SJCRH30 (cell line): ENCODE measurements at regions not wholly inside any gene's neighbourhood (a gene's known extent, or its start where the extent isn't known, plus 50 kb on each side); places are given as distances from the start of the nearest gene placed in this dataset.
"Not testable (repeated sequence)": the region's sequence is repeated elsewhere in the genome, so short reads cannot be mapped to it uniquely, and the experiment has no call there.

ENCODE experiments used
- DNase-seq, 2 experiments: peaks; one replicate each; pipeline ENCODE4 v3.0.0-alpha.2; 2015 to 2020
- H3K27ac ChIP-seq: fragments of 250-450 bp; sonication (Bioruptor Pico); 2 replicates; pipeline ENCODE4 v1.5.1; 2020; ENCODE audit warnings: mild to moderate bottlenecking, moderate library complexity
- H3K27me3 ChIP-seq: fragments of 250-450 bp; sonication (Bioruptor Pico); 2 replicates; pipeline ENCODE4 v1.5.1; 2020; ENCODE audit warnings: mild to moderate bottlenecking, moderate library complexity
- H3K36me3 ChIP-seq: fragments of 250-450 bp; sonication (Bioruptor Pico); 2 replicates; pipeline ENCODE4 v1.5.1; 2020; ENCODE audit warnings: mild to moderate bottlenecking, moderate library complexity
- H3K4me1 ChIP-seq: fragments of 250-450 bp; sonication (Bioruptor Pico); 2 replicates; pipeline ENCODE4 v1.5.1; 2020; ENCODE audit warnings: mild to moderate bottlenecking, moderate library complexity
- H3K4me3 ChIP-seq: fragments of 250-450 bp; sonication (Bioruptor Pico); 2 replicates; pipeline ENCODE4 v1.5.1; 2020; ENCODE audit warnings: mild to moderate bottlenecking, moderate library complexity
- H3K9me3 ChIP-seq: fragments of 250-450 bp; sonication (Bioruptor Pico); replicated peaks from 2 replicates; pipeline ENCODE4 v1.5.1; 2020; ENCODE audit warnings: mild to moderate bottlenecking, moderate library complexity

GRCh38 chr7:41421056-41421455, 281.8 kb downstream of the INHBA start:
- Histone ChIP-seq H3K36me3 (no peaks in the 10 kb centered on the region), H3K27ac (no peak overlapping the region), H3K4me1 (no peaks in the 10 kb centered on the region), H3K4me3 (no peak overlapping the region), H3K9me3 (no peaks in the 10 kb centered on the region), H3K27me3 (no peaks in the 10 kb centered on the region)
- no peak for DNase-seq

- no peak overlapping the region for H3K27ac ChIP-seq
- no peaks in the 10 kb centered on the region for H3K4me1 ChIP-seq
- no peaks in the 10 kb centered on the region for H3K27me3 ChIP-seq
- no peaks in the 10 kb centered on the region for H3K36me3 ChIP-seq
- H3K4me3 ChIP-seq: no peak overlapping the region
- no peaks in the 10 kb centered on the region for H3K9me3 ChIP-seq
- no peak for DNase-seq
These were observed 282.5 kb downstream of the INHBA start for GRCh38 chr7:41420421-41420820.

- Histone ChIP-seq H3K27ac (no peak overlapping the region), H3K4me3 (no peak overlapping the region), H3K9me3 (no peaks in the 10 kb centered on the region), H3K36me3 (no peaks in the 10 kb centered on the region), H3K27me3 (no peaks in the 10 kb centered on the region), H3K4me1 (no peaks in the 10 kb centered on the region)
- no peak for DNase-seq
These were observed 284.6 kb downstream of the INHBA start for GRCh38 chr7:41418337-41418736.

DNA sequence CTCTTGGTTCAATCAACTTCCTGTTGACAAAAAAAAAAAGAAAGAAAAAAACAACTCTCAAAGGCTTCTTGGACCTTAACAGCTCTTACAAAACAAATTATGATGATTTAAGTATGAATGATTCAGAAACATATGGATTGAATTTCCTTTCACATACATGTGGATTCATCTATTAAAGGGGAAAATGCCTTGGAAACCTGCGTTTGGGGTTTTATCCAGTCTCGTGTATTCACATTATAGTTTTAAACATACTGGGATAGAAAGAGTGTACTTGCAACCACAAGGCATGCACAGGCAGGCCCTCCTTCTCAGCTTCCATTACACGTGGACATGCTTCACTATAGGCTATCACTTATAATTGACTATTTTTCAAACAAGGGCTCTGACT, 286.7 kb downstream of the INHBA start:
- DNase-seq: no peak
- Histone ChIP-seq H3K4me3 (no peak overlapping the region), H3K4me1 (no peaks in the 10 kb centered on the region), H3K36me3 (no peaks in the 10 kb centered on the region), H3K27me3 (no peaks in the 10 kb centered on the region), H3K9me3 (no peaks in the 10 kb centered on the region), H3K27ac (no peak overlapping the region)

DNA sequence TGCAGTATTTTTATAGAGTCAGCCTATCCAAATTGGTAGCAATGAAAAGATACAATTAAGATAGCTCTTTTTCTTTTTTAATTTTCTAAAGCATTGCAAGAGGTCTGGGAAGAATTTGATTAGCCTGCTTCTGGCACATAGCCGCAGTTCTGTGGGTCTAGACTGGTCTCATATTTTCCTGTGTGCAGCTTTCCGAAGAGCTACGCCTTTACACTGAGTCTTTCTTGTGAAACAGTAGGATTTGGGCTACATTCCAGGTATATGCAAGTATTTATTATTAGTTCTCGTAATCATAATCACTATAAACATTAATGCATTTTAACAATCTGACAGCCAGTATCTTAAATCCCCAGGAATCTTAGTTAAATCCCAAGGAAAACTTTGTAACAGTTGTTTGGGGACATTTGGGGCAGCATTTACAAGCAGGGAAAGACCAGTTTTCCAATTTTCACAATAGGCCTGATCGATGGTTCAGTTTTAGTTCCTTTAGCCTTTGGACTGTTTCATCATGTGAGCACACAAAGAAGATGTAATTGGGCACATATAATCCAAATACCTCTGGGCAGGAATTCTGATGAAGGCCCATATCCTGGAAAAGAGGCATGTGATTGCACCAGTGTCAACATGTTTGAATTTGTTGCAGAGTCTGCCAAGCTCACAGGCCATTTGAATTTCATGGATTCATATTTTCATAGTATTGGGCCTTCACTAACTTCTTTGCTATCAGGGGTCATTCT, 287.3 kb downstream of the INHBA start:
- Histone ChIP-seq H3K4me3 (no peak overlapping the region), H3K27me3 (no peaks in the 10 kb centered on the region), H3K36me3 (no peaks in the 10 kb centered on the region), H3K9me3 (no peaks in the 10 kb centered on the region), H3K27ac (no peak overlapping the region), H3K4me1 (no peaks in the 10 kb centered on the region)
- no peak for DNase-seq

- DNase-seq: no peak
- Histone ChIP-seq H3K4me1 (no peaks in the 10 kb centered on the region), H3K4me3 (no peak overlapping the region), H3K36me3 (no peaks in the 10 kb centered on the region), H3K27me3 (no peaks in the 10 kb centered on the region), H3K9me3 (no peaks in the 10 kb centered on the region), H3K27ac (no peak overlapping the region)
These were observed 287.8 kb downstream of the INHBA start for GRCh38 chr7:41415051-41415450.

- no peak overlapping the region for H3K4me3 ChIP-seq
- DNase-seq: no peak
- H3K9me3 ChIP-seq: no peaks in the 10 kb centered on the region
These were observed 298.4 kb downstream of the INHBA start for GRCh38 chr7:41404375-41405074.

GRCh38 chr7:41403291-41403690, 299.6 kb downstream of the INHBA start:
- H3K9me3 ChIP-seq: no peaks in the 10 kb centered on the region
- no peak overlapping the region for H3K4me3 ChIP-seq
- no peaks in the 10 kb centered on the region for H3K36me3 ChIP-seq
- DNase-seq: no peak
- H3K27ac ChIP-seq: no peak overlapping the region
- H3K4me1 ChIP-seq: no peaks in the 10 kb centered on the region
- no peaks in the 10 kb centered on the region; the same call in 1 of the 2 replicates for H3K27me3 ChIP-seq

More at GRCh38 chr7:41404375-41405074, 298.4 kb downstream of the INHBA start:
- H3K27me3 ChIP-seq: no peaks in the 10 kb centered on the region; the same call in 1 of the 2 replicates
- H3K4me1 ChIP-seq: no peaks in the 10 kb centered on the region
- no peak overlapping the region for H3K27ac ChIP-seq
- H3K36me3 ChIP-seq: no peaks in the 10 kb centered on the region

- H3K36me3 ChIP-seq: no peaks in the 10 kb centered on the region
- H3K27ac ChIP-seq: no peak overlapping the region
- DNase-seq: no peak
- H3K9me3 ChIP-seq: no peaks in the 10 kb centered on the region
- no peaks in the 10 kb centered on the region; the same call in 1 of the 2 replicates for H3K27me3 ChIP-seq
- H3K4me1 ChIP-seq: no peaks in the 10 kb centered on the region
- no peak overlapping the region for H3K4me3 ChIP-seq
These were observed 301.1 kb downstream of the INHBA start for GRCh38 chr7:41401833-41402232.

DNA sequence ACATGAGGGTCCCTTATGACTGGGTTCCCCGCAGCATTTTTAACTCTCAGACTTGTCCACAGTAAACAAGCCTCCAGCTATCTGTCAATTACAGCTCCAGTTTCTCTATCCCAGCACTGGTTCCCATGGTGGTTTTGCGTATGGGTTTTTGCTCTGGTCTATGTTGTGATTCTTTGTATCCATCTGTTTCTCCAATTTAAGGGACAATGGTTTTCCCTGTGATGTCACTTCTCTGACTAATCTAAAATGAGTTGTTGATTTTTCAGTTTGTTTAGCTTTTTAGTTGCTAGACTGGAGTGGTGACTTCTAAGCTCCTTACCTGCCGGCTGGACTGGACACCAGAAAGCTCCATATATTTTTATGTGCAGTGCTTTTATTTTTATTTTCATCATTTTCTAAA, 303.7 kb downstream of the INHBA start:
- Histone ChIP-seq H3K4me1 (no peaks in the 10 kb centered on the region), H3K27ac (no peak overlapping the region), H3K36me3 (no peaks in the 10 kb centered on the region), H3K9me3 (no peaks in the 10 kb centered on the region), H3K27me3 (no peaks in the 10 kb centered on the region; the same call in 1 of the 2 replicates), H3K4me3 (no peak overlapping the region)
- no peak for DNase-seq

DNA sequence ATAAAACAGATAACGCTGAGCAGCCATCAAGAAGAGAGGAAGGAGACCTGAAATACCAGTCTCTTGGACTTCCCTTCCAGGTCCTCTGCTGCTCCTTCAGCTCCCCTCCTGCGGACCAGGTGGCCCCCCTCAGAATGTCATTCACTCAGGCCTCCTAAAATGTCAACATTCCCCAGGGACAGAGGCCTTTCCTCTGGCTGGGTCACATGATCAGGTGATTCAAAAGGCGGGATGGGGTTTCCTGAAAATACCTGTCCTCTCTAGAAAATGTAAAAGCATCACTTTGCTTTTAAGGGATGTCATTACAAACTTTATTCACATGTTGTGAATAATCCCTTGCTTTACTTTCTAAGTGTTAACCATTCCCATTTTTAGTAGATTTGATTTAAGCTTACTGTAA, 311.1 kb downstream of the INHBA start:
- no peaks in the 10 kb centered on the region for H3K36me3 ChIP-seq
- H3K4me1 ChIP-seq: no peaks in the 10 kb centered on the region
- no peak overlapping the region for H3K4me3 ChIP-seq
- no peaks in the 10 kb centered on the region for H3K27me3 ChIP-seq
- no peak for DNase-seq
- no peak overlapping the region for H3K27ac ChIP-seq
- no peaks in the 10 kb centered on the region for H3K9me3 ChIP-seq

DNA sequence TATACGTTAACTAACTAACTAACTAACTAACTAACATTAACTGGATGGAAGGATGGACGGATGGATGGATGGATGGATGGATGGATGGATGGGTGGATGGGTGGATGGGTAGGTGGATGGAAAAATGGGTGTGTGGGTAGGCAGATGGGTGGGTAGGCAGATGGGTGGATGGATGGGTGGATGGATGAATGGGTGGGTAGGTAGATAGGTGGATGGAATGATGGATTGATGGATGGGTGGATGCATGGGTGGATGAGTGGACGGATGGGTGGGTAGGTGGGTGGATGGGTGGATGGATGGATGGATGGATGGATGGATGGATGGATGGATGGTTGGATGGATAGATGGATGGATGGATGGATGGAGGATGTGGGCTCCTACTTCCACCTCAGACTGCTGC, 314.0 kb downstream of the INHBA start:
- H3K27ac ChIP-seq, H3K4me1 ChIP-seq, H3K36me3 ChIP-seq, H3K4me3 ChIP-seq, H3K27me3 ChIP-seq, DNase-seq, H3K9me3 ChIP-seq: not testable (repeated sequence)

- H3K9me3 ChIP-seq: no peaks in the 10 kb centered on the region
- H3K36me3 ChIP-seq: no peaks in the 10 kb centered on the region
- no peak overlapping the region for H3K4me3 ChIP-seq
- no peaks in the 10 kb centered on the region for H3K27me3 ChIP-seq
- H3K27ac ChIP-seq: no peak overlapping the region
- DNase-seq: no peak
- H3K4me1 ChIP-seq: no peaks in the 10 kb centered on the region
These were observed 316.9 kb downstream of the INHBA start for GRCh38 chr7:41385996-41386395.

DNA sequence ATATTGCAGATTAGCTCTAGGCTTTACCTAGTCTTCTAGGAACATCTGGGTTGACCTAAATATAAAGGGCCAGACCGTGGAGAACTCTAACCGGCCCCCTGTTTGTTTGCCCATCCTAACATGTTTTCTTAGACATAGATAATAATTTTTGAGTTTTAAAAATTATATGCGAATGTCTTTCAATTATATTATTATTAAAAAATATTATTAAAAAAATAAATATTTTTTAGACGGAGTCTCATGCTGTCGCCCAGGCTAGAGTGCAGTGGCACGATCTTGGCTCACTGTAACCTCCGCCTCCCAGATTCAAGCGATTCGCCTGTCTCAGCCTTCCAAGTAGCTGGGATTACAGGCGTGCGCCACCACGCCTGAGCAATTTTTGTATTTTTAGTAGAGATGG, 318.5 kb downstream of the INHBA start:
- DNase-seq: no peak
- Histone ChIP-seq H3K4me1 (no peaks in the 10 kb centered on the region), H3K27me3 (no peaks in the 10 kb centered on the region), H3K36me3 (no peaks in the 10 kb centered on the region), H3K9me3 (no peaks in the 10 kb centered on the region), H3K27ac (no peak overlapping the region), H3K4me3 (no peak overlapping the region)

DNA sequence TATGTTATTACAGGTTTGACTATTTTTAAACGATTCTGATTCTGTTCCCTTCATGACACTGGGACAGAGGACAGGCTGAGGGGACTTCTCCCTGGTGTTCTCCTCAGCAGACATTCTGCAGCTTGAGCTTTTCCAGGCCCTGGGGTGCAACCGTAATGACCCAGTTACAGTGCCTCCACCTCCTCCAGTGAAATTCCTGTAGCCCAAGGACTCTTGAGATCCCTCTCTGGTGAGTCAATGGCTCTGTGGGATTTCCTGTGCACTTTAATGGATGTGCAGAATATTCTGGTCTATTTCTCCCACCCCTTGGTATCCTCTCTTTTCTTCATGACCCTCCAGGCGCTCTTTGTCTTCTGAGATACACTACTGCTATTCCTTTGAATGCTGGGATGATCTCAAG, 319.3 kb downstream of the INHBA start:
- H3K36me3 ChIP-seq: no peaks in the 10 kb centered on the region
- no peak for DNase-seq
- H3K4me3 ChIP-seq: no peak overlapping the region

DNA sequence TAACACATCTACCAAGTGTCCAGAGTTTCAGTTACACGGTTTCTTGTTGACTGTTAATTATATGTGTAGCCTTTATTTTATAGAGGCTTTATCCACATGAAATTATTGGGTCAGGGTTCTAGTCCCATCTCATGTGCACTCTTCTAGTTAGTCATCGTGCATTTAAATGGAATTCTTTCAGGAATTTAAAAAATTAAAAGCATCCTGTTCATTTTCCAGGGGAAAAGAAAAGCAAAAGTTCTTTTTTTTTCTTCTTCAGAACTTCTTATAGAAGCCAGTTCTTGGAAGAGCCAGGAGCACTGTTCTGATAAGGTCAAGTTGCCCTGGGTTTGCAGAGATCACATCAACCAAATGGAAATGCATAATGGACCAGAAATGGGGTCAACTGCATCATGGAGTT, 324.7 kb downstream of the INHBA start:
- H3K4me1 ChIP-seq: no peaks in the 10 kb centered on the region
- H3K9me3 ChIP-seq: no peaks in the 10 kb centered on the region
- H3K27me3 ChIP-seq: no peaks in the 10 kb centered on the region
- no peak overlapping the region for H3K27ac ChIP-seq
- H3K4me3 ChIP-seq: no peak overlapping the region
- DNase-seq: no peak
- H3K36me3 ChIP-seq: no peaks in the 10 kb centered on the region

More for the DNA sequence above, 319.3 kb downstream of the INHBA start:
- H3K27me3 ChIP-seq: no peaks in the 10 kb centered on the region
- H3K9me3 ChIP-seq: no peaks in the 10 kb centered on the region
- no peaks in the 10 kb centered on the region for H3K4me1 ChIP-seq
- H3K27ac ChIP-seq: no peak overlapping the region
